ENCODE measurements at regions not wholly inside any gene's neighbourhood (a gene's known extent, or its start where the extent isn't known, plus 50 kb on each side); places are given as distances from the start of the nearest gene placed in this dataset.

GRCh38 chr6:140752234-140752633 is 1377.8 kb upstream of the CITED2 start:
- TF ChIP-seq, protein P1, sequence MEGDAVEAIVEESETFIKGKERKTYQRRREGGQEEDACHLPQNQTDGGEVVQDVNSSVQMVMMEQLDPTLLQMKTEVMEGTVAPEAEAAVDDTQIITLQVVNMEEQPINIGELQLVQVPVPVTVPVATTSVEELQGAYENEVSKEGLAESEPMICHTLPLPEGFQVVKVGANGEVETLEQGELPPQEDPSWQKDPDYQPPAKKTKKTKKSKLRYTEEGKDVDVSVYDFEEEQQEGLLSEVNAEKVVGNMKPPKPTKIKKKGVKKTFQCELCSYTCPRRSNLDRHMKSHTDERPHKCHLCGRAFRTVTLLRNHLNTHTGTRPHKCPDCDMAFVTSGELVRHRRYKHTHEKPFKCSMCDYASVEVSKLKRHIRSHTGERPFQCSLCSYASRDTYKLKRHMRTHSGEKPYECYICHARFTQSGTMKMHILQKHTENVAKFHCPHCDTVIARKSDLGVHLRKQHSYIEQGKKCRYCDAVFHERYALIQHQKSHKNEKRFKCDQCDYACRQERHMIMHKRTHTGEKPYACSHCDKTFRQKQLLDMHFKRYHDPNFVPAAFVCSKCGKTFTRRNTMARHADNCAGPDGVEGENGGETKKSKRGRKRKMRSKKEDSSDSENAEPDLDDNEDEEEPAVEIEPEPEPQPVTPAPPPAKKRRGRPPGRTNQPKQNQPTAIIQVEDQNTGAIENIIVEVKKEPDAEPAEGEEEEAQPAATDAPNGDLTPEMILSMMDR (IDR thresholded peaks at IDR 0.05; ENCODE audit: low read length): no peak
- TF ChIP-seq EZH2 (IDR thresholded peaks at IDR 0.05; ENCODE audit: borderline replicate concordance, low read length): no peak
